ENCODE measurements at regions not wholly inside any gene's neighbourhood (a gene's known extent, or its start where the extent isn't known, plus 50 kb on each side); places are given as distances from the start of the nearest gene placed in this dataset.

- Histone ChIP-seq H3K4me3 (ENCODE audit: low read length) (no peak overlapping the region), H3K27ac (ENCODE audit: low read length) (no peak overlapping the region), H3K9me3 (ENCODE audit: insufficient read depth, low read depth, low read length) (no peaks in the 10 kb centered on the region), H3K4me1 (ENCODE audit: insufficient read depth, low read length) (peaks cover 12% of the 10 kb centered on the region; the same call in 1 of the 2 replicates), H3K9ac (ENCODE audit: low read depth, low read length) (no peak overlapping the region), H3K27me3 (ENCODE audit: insufficient read depth, low read length) (no peaks in the 10 kb centered on the region), H3K36me3 (ENCODE audit: insufficient read depth, low read depth, low read length) (no peaks in the 10 kb centered on the region)
These were observed 997.9 kb upstream of the TENM3 start for GRCh38 chr4:181245326-181245725.

- H3K9me3 ChIP-seq (ENCODE audit: insufficient read depth, low read depth, low read length), result no peaks in the 10 kb centered on the region
- peaks cover 12% of the 10 kb centered on the region; the same call in 1 of the 2 replicates for H3K4me1 ChIP-seq (ENCODE audit: insufficient read depth, low read length)
- H3K36me3 ChIP-seq (ENCODE audit: insufficient read depth, low read depth, low read length), result no peaks in the 10 kb centered on the region
- H3K4me3 ChIP-seq (ENCODE audit: low read length), result no peak overlapping the region
- no peak overlapping the region for H3K9ac ChIP-seq (ENCODE audit: low read depth, low read length)
- no peak overlapping the region for H3K27ac ChIP-seq (ENCODE audit: low read length)
- H3K27me3 ChIP-seq (ENCODE audit: insufficient read depth, low read length), result no peaks in the 10 kb centered on the region
These were observed 994.2 kb upstream of the TENM3 start for GRCh38 chr4:181249031-181249430.

- no peak overlapping the region for H3K9ac ChIP-seq (ENCODE audit: low read depth, low read length)
- H3K9me3 ChIP-seq (ENCODE audit: insufficient read depth, low read depth, low read length), result no peaks in the 10 kb centered on the region
- H3K27me3 ChIP-seq (ENCODE audit: insufficient read depth, low read length), result no peaks in the 10 kb centered on the region
- H3K36me3 ChIP-seq (ENCODE audit: insufficient read depth, low read depth, low read length), result no peaks in the 10 kb centered on the region
- H3K4me1 ChIP-seq (ENCODE audit: insufficient read depth, low read length), result no peaks in the 10 kb centered on the region; the same call in 1 of the 2 replicates
- no peak overlapping the region for H3K27ac ChIP-seq (ENCODE audit: low read length)
- no peak overlapping the region for H3K4me3 ChIP-seq (ENCODE audit: low read length)
These were observed 988.4 kb upstream of the TENM3 start for GRCh38 chr4:181254771-181255170.

- no peaks in the 10 kb centered on the region; the same call in 1 of the 2 replicates for H3K4me1 ChIP-seq (ENCODE audit: insufficient read depth, low read length)
- no peak overlapping the region for H3K9ac ChIP-seq (ENCODE audit: low read depth, low read length)
- H3K27ac ChIP-seq (ENCODE audit: low read length), result no peak overlapping the region
- no peaks in the 10 kb centered on the region for H3K9me3 ChIP-seq (ENCODE audit: insufficient read depth, low read depth, low read length)
- H3K36me3 ChIP-seq (ENCODE audit: insufficient read depth, low read depth, low read length), result no peaks in the 10 kb centered on the region
- no peaks in the 10 kb centered on the region for H3K27me3 ChIP-seq (ENCODE audit: insufficient read depth, low read length)
- no peak overlapping the region for H3K4me3 ChIP-seq (ENCODE audit: low read length)
These were observed 984.6 kb upstream of the TENM3 start for GRCh38 chr4:181258569-181258968.

- H3K27ac ChIP-seq (ENCODE audit: low read length), result no peak overlapping the region
- H3K9me3 ChIP-seq (ENCODE audit: insufficient read depth, low read depth, low read length), result no peaks in the 10 kb centered on the region
- no peak overlapping the region for H3K4me3 ChIP-seq (ENCODE audit: low read length)
- no peak overlapping the region for H3K9ac ChIP-seq (ENCODE audit: low read depth, low read length)
- H3K4me1 ChIP-seq (ENCODE audit: insufficient read depth, low read length), result no peaks in the 10 kb centered on the region; the same call in 1 of the 2 replicates
- no peaks in the 10 kb centered on the region for H3K36me3 ChIP-seq (ENCODE audit: insufficient read depth, low read depth, low read length)
- no peaks in the 10 kb centered on the region for H3K27me3 ChIP-seq (ENCODE audit: insufficient read depth, low read length)
These were observed 984.0 kb upstream of the TENM3 start for GRCh38 chr4:181259081-181259709.

- H3K4me3 ChIP-seq (ENCODE audit: low read length), result no peak overlapping the region
- H3K9ac ChIP-seq (ENCODE audit: low read depth, low read length), result no peak overlapping the region
- no peaks in the 10 kb centered on the region for H3K27me3 ChIP-seq (ENCODE audit: insufficient read depth, low read length)
- H3K27ac ChIP-seq (ENCODE audit: low read length), result no peak overlapping the region
- no peaks in the 10 kb centered on the region for H3K9me3 ChIP-seq (ENCODE audit: insufficient read depth, low read depth, low read length)
- H3K4me1 ChIP-seq (ENCODE audit: insufficient read depth, low read length), result peaks cover 11% of the 10 kb centered on the region; the same call in 1 of the 2 replicates
- no peaks in the 10 kb centered on the region for H3K36me3 ChIP-seq (ENCODE audit: insufficient read depth, low read depth, low read length)
These were observed 981.9 kb upstream of the TENM3 start for GRCh38 chr4:181261279-181261678.

- Histone ChIP-seq H3K27me3 (ENCODE audit: insufficient read depth, low read length) (no peaks in the 10 kb centered on the region), H3K9me3 (ENCODE audit: insufficient read depth, low read depth, low read length) (no peaks in the 10 kb centered on the region), H3K4me3 (ENCODE audit: low read length) (peak overlapping the region; percentile 29; the same call in 1 of the 2 replicates), H3K27ac (ENCODE audit: low read length) (no peak overlapping the region), H3K36me3 (ENCODE audit: insufficient read depth, low read depth, low read length) (no peaks in the 10 kb centered on the region), H3K4me1 (ENCODE audit: insufficient read depth, low read length) (peaks cover 11% of the 10 kb centered on the region; the same call in 1 of the 2 replicates), H3K9ac (ENCODE audit: low read depth, low read length) (no peak overlapping the region)
These were observed 978.3 kb upstream of the TENM3 start for GRCh38 chr4:181264893-181265292.

- Histone ChIP-seq H3K9me3 (ENCODE audit: insufficient read depth, low read depth, low read length) (no peaks in the 10 kb centered on the region), H3K9ac (ENCODE audit: low read depth, low read length) (no peak overlapping the region), H3K4me3 (ENCODE audit: low read length) (no peak overlapping the region), H3K36me3 (ENCODE audit: insufficient read depth, low read depth, low read length) (no peaks in the 10 kb centered on the region), H3K27ac (ENCODE audit: low read length) (no peak overlapping the region), H3K27me3 (ENCODE audit: insufficient read depth, low read length) (no peaks in the 10 kb centered on the region), H3K4me1 (ENCODE audit: insufficient read depth, low read length) (peaks cover 11% of the 10 kb centered on the region; the same call in 1 of the 2 replicates)
These were observed 977.8 kb upstream of the TENM3 start for GRCh38 chr4:181265370-181265769.

- no peaks in the 10 kb centered on the region for H3K9me3 ChIP-seq (ENCODE audit: insufficient read depth, low read depth, low read length)
- H3K27ac ChIP-seq (ENCODE audit: low read length), result no peak overlapping the region
- H3K4me1 ChIP-seq (ENCODE audit: insufficient read depth, low read length), result peaks cover 2% of the 10 kb centered on the region; the same call in 1 of the 2 replicates
- no peak overlapping the region for H3K9ac ChIP-seq (ENCODE audit: low read depth, low read length)
- H3K36me3 ChIP-seq (ENCODE audit: insufficient read depth, low read depth, low read length), result no peaks in the 10 kb centered on the region
- H3K27me3 ChIP-seq (ENCODE audit: insufficient read depth, low read length), result no peaks in the 10 kb centered on the region
- H3K4me3 ChIP-seq (ENCODE audit: low read length), result no peak overlapping the region
These were observed 972.0 kb upstream of the TENM3 start for GRCh38 chr4:181271116-181271640.

GRCh38 chr4:181272422-181272821 is 970.8 kb upstream of the TENM3 start:
- H3K4me1 ChIP-seq (ENCODE audit: insufficient read depth, low read length), result peaks cover 2% of the 10 kb centered on the region; the same call in 1 of the 2 replicates
- no peaks in the 10 kb centered on the region for H3K27me3 ChIP-seq (ENCODE audit: insufficient read depth, low read length)
- H3K9me3 ChIP-seq (ENCODE audit: insufficient read depth, low read depth, low read length), result no peaks in the 10 kb centered on the region
- no peak overlapping the region for H3K9ac ChIP-seq (ENCODE audit: low read depth, low read length)
- H3K27ac ChIP-seq (ENCODE audit: low read length), result no peak overlapping the region
- H3K4me3 ChIP-seq (ENCODE audit: low read length), result no peak overlapping the region
- H3K36me3 ChIP-seq (ENCODE audit: insufficient read depth, low read depth, low read length), result no peaks in the 10 kb centered on the region

GRCh38 chr4:181278941-181279340 is 964.3 kb upstream of the TENM3 start:
- peaks cover 9% of the 10 kb centered on the region for H3K4me1 ChIP-seq (ENCODE audit: insufficient read depth, low read length)
- H3K36me3 ChIP-seq (ENCODE audit: insufficient read depth, low read depth, low read length), result no peaks in the 10 kb centered on the region
- no peaks in the 10 kb centered on the region for H3K27me3 ChIP-seq (ENCODE audit: insufficient read depth, low read length)
- peak overlapping the region; percentile 15 for H3K27ac ChIP-seq (ENCODE audit: low read length)
- no peak overlapping the region for H3K9ac ChIP-seq (ENCODE audit: low read depth, low read length)
- H3K9me3 ChIP-seq (ENCODE audit: insufficient read depth, low read depth, low read length), result no peaks in the 10 kb centered on the region
- no peak overlapping the region for H3K4me3 ChIP-seq (ENCODE audit: low read length)

GRCh38 chr4:181281451-181281850 is 961.8 kb upstream of the TENM3 start:
- H3K9me3 ChIP-seq (ENCODE audit: insufficient read depth, low read depth, low read length), result no peaks in the 10 kb centered on the region
- H3K27me3 ChIP-seq (ENCODE audit: insufficient read depth, low read length), result no peaks in the 10 kb centered on the region
- no peaks in the 10 kb centered on the region for H3K36me3 ChIP-seq (ENCODE audit: insufficient read depth, low read depth, low read length)
- H3K4me1 ChIP-seq (ENCODE audit: insufficient read depth, low read length), result peaks cover 7% of the 10 kb centered on the region; the same call in 1 of the 2 replicates
- no peak overlapping the region for H3K9ac ChIP-seq (ENCODE audit: low read depth, low read length)
- no peak overlapping the region for H3K27ac ChIP-seq (ENCODE audit: low read length)
- H3K4me3 ChIP-seq (ENCODE audit: low read length), result no peak overlapping the region

Measured in iPS-20b (cell line).